IPS-20b (cell line): ENCODE measurements at regions not wholly inside any gene's neighbourhood (a gene's known extent, or its start where the extent isn't known, plus 50 kb on each side); places are given as distances from the start of the nearest gene placed in this dataset.

Source experiments
- H3K27ac ChIP-seq: one replicate; pipeline ENCODE4 v1.5.1; 2013; ENCODE audit warnings: low read length
- H3K27me3 ChIP-seq: 2 replicates; pipeline ENCODE4 v1.6.1; 2013; ENCODE audit warnings: mild to moderate bottlenecking, low read length, inconsistent platforms; ENCODE audit not compliant: insufficient read depth
- H3K36me3 ChIP-seq: 2 replicates; pipeline ENCODE4 v1.6.1; 2013; ENCODE audit warnings: low read depth, mild to moderate bottlenecking, inconsistent platforms, low read length, moderate library complexity; ENCODE audit not compliant: insufficient read depth
- H3K4me1 ChIP-seq: 2 replicates; pipeline ENCODE4 v1.6.1; 2013; ENCODE audit warnings: mild to moderate bottlenecking, control low read depth, inconsistent platforms, low read length, moderate library complexity; ENCODE audit not compliant: insufficient read depth
- H3K4me3 ChIP-seq: 2 replicates; pipeline ENCODE4 v1.5.1; 2013; ENCODE audit warnings: mild to moderate bottlenecking, low read length, inconsistent platforms
- H3K9ac ChIP-seq: 2 replicates; pipeline ENCODE4 v1.6.1; 2013; ENCODE audit warnings: low read depth, mild to moderate bottlenecking, inconsistent platforms, low read length, moderate library complexity
- H3K9me3 ChIP-seq: 2 replicates; pipeline ENCODE4 v1.6.1; 2013; ENCODE audit warnings: mild to moderate bottlenecking, low read depth, low read length, inconsistent platforms; ENCODE audit not compliant: insufficient read depth

- Histone ChIP-seq H3K9ac (no peak overlapping the region), H3K36me3 (no peaks in the 10 kb centered on the region), H3K27ac (no peak overlapping the region), H3K27me3 (peaks cover 6% of the 10 kb centered on the region; the same call in 1 of the 2 replicates), H3K4me3 (no peak overlapping the region), H3K4me1 (peaks cover 34% of the 10 kb centered on the region), H3K9me3 (no peaks in the 10 kb centered on the region)
Measured at GRCh38 chr11:31883435-31883834, 72.3 kb upstream of the PAX6 start.

- Histone ChIP-seq H3K27ac (no peak overlapping the region), H3K4me3 (no peak overlapping the region), H3K9me3 (no peaks in the 10 kb centered on the region), H3K27me3 (peaks cover 6% of the 10 kb centered on the region; the same call in 1 of the 2 replicates), H3K9ac (no peak overlapping the region; the same call in 1 of the 2 replicates), H3K36me3 (no peaks in the 10 kb centered on the region), H3K4me1 (peaks cover 30% of the 10 kb centered on the region)
Measured at GRCh38 chr11:31882951-31883392, 71.8 kb upstream of the PAX6 start.

- no peak overlapping the region for H3K4me3 ChIP-seq
- no peaks in the 10 kb centered on the region for H3K9me3 ChIP-seq
- no peak overlapping the region for H3K9ac ChIP-seq
- H3K4me1 ChIP-seq: peaks cover 33% of the 10 kb centered on the region
- no peak overlapping the region for H3K27ac ChIP-seq
- no peaks in the 10 kb centered on the region for H3K36me3 ChIP-seq
- peaks cover 6% of the 10 kb centered on the region; the same call in 1 of the 2 replicates for H3K27me3 ChIP-seq
Measured at GRCh38 chr11:31881825-31882224, 70.7 kb upstream of the PAX6 start.

DNA sequence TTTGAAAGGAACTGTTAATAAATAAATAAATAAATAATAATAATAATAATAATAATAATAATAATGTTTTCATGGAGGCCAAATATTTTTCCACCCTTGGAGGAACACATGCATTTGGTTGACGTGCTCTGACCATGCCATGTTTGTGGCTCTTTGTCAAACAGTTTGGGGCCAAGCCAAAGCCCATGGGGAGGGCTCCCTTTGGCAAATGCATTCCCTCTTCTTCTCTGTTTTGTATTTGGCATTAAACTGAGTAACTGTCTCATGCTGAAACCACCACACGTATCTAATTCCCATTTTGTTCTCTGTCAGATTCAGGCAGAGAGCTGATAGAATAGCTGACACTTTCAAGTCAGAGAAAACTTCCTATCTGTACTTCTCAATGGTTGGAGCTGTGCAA is 68.6 kb upstream of the PAX6 start:
- no peak overlapping the region for H3K4me3 ChIP-seq
- no peaks in the 10 kb centered on the region for H3K27me3 ChIP-seq
- no peaks in the 10 kb centered on the region for H3K36me3 ChIP-seq

DNA sequence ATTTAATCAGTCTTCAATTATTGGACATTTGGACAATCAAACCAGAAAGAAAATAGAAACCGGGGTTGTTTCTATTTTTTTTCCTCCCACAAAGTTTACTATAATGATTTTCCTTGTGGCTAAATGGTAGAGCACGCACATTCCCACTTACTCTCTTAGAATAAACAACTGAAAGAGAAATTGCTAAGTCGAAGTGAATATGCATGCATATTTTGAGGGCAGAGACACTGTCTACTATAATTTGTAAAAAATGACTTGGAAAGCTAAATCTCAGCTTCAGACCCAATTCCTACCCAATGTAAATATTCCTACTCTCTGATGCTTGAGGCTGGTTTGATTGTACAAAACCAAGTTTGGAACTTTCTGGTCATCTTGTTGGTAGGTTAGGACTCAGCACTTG is 66.7 kb upstream of the PAX6 start:
- no peaks in the 10 kb centered on the region for H3K36me3 ChIP-seq
- H3K9ac ChIP-seq: no peak overlapping the region
- H3K9me3 ChIP-seq: no peaks in the 10 kb centered on the region
- H3K4me1 ChIP-seq: peaks cover 40% of the 10 kb centered on the region
- no peaks in the 10 kb centered on the region; the same call in none of the 2 replicates for H3K27me3 ChIP-seq
- H3K27ac ChIP-seq: no peak overlapping the region
- no peak overlapping the region for H3K4me3 ChIP-seq

More for the DNA sequence above, 68.6 kb upstream of the PAX6 start:
- Histone ChIP-seq H3K9me3 (no peaks in the 10 kb centered on the region), H3K4me1 (peaks cover 44% of the 10 kb centered on the region), H3K9ac (no peak overlapping the region), H3K27ac (no peak overlapping the region)

GRCh38 chr11:31877083-31877482 is 66.0 kb upstream of the PAX6 start:
- Histone ChIP-seq H3K27ac (no peak overlapping the region), H3K4me1 (peaks cover 32% of the 10 kb centered on the region), H3K4me3 (no peak overlapping the region), H3K9me3 (no peaks in the 10 kb centered on the region), H3K9ac (no peak overlapping the region; the same call in 1 of the 2 replicates), H3K36me3 (no peaks in the 10 kb centered on the region), H3K27me3 (peaks cover 2% of the 10 kb centered on the region)

DNA sequence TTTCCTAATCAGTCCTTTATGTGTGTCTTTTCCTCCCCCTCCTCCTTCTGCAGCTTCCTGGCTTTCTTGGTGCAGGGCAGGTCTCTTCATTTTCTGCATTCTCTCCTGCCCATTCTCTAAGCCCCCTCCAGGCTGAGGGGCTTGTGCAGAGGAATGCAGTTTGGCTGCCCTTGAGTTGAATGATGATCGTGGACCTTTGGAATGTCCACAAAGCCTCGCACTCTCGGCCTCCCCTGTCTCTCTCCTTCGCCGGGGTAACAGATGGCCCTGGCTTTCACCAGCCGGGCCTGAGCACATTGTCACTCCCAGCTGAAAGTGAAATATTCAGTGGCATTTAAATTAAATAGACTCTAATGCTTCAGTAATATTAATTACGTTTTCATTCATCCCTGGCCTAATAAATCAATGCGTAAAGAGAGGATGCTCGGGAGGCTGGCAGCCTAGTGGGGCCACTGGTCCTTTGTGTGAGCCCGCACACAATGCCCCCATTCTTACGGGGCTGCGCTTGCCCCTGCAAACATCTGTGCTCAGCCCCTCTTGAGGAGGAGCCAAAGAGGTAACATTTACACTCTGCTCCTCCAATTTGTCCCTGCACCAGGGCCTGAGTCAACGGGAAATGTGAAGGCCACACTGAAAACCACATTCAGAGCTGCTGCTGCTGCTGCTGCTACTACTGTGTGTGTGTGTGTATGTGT is 64.9 kb upstream of the PAX6 start:
- no peak overlapping the region for H3K4me3 ChIP-seq
- H3K36me3 ChIP-seq: no peaks in the 10 kb centered on the region
- H3K27me3 ChIP-seq: peaks cover 12% of the 10 kb centered on the region
- peaks cover 34% of the 10 kb centered on the region for H3K4me1 ChIP-seq
- H3K9ac ChIP-seq: 0 out of 2 replicates have a peak overlapping the region, but pooled peaks have one; percentile 9
- H3K9me3 ChIP-seq: no peaks in the 10 kb centered on the region
- H3K27ac ChIP-seq: no peak overlapping the region

GRCh38 chr11:31874631-31875191 is 63.6 kb upstream of the PAX6 start:
- no peak overlapping the region for H3K4me3 ChIP-seq
- peaks cover 39% of the 10 kb centered on the region for H3K4me1 ChIP-seq
- no peaks in the 10 kb centered on the region for H3K36me3 ChIP-seq
- H3K9ac ChIP-seq: no peak overlapping the region
- no peak overlapping the region for H3K27ac ChIP-seq
- H3K27me3 ChIP-seq: peaks cover 21% of the 10 kb centered on the region
- no peaks in the 10 kb centered on the region for H3K9me3 ChIP-seq

DNA sequence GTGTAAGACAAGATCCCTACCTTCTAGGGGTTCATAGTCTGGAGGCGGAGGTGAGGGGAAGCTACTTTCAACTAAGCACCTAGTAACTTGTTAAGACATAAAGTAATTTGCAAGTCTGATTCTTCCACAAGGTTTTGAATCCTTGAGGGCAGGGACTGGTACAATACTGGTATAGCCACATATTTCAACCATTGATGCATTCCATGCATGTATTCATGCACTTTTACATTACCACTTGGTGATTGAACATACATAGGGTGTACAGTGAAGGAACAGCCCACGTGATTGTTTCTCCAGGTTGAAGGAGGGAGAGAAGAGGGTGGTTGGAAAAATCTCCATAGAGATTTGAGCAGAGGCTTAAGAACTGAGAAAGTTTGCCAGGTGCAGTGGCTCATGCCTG is 62.0 kb upstream of the PAX6 start:
- Histone ChIP-seq H3K4me1 (peaks cover 39% of the 10 kb centered on the region), H3K9ac (no peak overlapping the region), H3K27me3 (peaks cover 30% of the 10 kb centered on the region), H3K9me3 (no peaks in the 10 kb centered on the region), H3K4me3 (no peak overlapping the region), H3K36me3 (no peaks in the 10 kb centered on the region), H3K27ac (no peak overlapping the region)

DNA sequence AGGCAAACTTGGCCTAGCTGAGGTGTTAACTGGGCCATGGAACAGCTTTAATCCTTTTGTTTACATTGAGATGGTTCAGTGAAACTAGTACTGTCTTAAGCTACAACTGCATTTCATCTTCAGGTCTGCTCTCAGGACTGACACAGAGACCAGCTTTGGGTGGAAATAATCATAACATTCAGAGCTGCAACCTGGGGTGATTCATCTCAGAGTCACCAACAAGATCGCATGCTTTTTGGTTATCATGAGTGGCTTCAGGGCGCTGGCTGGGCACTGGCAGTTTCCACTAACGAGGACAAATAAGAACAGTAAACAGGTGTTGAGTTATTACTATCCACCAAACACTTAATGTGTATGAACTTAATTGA is 60.9 kb upstream of the PAX6 start:
- Histone ChIP-seq H3K27me3 (peaks cover 30% of the 10 kb centered on the region), H3K9me3 (no peaks in the 10 kb centered on the region), H3K9ac (no peak overlapping the region), H3K4me1 (peaks cover 34% of the 10 kb centered on the region), H3K4me3 (no peak overlapping the region), H3K36me3 (no peaks in the 10 kb centered on the region), H3K27ac (no peak overlapping the region)

DNA sequence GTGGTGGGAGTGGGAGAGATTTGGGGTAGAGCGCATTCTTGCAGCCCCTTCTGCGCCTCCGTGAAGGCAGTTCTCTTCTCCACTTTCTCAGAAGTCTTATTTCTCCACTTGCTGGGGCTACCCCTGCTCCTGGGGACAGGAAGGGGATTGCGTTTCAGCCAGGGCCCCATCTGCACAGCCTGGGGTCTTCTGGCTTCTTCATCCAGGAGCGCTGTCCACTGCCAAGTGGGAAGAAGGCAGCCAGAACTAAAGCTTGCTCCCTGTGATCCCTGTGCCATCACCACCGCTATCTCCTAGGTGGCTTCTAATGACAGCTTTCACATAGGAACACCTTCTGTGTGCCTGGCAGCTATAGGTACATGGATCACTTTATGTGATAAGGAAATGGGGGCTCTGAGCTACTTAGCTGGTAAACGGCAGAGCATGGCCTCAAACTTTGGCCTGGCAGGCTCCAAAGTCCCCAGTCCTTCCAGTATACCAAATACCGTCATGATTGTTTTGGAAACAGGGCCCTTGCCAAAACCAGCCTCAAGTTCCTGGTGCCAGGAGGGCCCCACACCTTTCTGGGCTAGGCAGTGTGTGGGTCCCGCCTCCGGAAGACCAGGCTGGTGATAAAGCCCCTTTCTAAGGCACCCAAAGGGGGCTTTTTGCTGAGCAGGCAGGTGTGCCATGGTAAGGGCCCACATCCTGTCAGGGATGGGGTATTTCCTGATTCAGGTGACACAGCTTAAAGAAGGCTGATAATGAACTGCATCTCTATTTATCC is 60.4 kb upstream of the PAX6 start:
- H3K4me3 ChIP-seq: peak overlapping the region; percentile 19

More for the DNA sequence above, 60.4 kb upstream of the PAX6 start:
- no peaks in the 10 kb centered on the region for H3K9me3 ChIP-seq
- peaks cover 28% of the 10 kb centered on the region for H3K4me1 ChIP-seq
- H3K36me3 ChIP-seq: no peaks in the 10 kb centered on the region
- no peak overlapping the region for H3K27ac ChIP-seq
- peaks cover 30% of the 10 kb centered on the region for H3K27me3 ChIP-seq
- no peak overlapping the region for H3K9ac ChIP-seq
